Fibroblast of skin of right biceps (primary cell): ENCODE measurements at regions not wholly inside any gene's neighbourhood (a gene's known extent, or its start where the extent isn't known, plus 50 kb on each side); places are given as distances from the start of the nearest gene placed in this dataset.

Experiments
- DNase-seq: peaks from one replicate; pipeline ENCODE4 v3.0.0-alpha.2; 2013

DNA sequence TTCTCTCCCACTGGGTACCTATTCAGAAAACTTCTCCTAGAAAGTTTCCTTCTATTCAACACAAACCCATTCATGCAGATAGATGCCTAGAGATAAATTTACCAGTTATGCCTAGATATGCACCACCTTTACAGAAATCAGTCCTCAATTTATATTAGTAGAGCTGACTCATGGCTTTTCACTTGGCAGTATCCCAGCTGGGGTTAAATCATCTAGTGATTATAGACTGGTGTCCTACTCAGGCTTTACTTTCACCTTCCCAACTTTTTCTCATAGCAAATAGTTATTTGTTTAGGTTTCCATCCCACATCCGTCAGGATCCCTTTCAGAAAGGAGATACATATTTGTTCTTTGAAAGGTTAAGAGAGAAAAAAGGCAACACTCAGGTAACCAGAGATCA lies 124.5 kb downstream of the AQP4 start:
- DNase-seq = no peak

DNA sequence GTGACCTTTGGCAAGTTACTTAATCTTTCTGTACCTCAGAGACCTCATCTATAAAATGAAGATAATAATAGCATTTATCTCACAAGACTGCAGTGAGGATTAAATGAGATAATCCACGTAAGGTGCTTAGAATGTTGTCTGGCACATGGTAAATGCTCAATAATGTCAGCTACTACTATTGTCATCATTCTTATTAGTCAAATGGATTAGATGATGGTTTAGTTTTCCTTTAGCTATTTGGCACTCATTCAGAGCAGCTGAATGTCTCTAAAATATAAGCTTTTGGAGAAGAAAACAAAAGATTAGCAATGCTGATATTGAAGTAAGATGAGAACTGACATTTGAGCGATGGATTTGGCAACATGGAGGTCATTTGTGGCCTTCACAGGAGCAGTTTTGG lies 125.1 kb downstream of the AQP4 start:
- DNase-seq = no peak

DNA sequence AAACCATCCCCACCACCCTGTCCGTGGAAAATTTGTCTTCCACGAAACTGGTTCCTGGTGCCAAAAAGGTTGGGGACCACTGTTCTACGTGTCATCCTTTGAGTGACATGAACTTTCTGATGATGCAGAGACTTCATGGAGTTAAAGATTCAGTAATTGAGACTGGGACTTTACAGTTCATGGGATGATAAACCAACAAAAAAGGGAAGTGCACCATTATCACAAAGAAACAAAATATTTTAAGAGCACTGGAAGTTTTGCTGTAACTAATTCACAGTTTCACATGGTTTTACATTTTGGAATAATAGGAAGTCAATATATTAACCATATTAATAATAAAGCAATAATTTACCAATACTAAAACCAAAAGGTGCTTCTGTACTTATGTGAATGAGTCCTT lies 126.8 kb downstream of the AQP4 start:
- no peak for DNase-seq

DNA sequence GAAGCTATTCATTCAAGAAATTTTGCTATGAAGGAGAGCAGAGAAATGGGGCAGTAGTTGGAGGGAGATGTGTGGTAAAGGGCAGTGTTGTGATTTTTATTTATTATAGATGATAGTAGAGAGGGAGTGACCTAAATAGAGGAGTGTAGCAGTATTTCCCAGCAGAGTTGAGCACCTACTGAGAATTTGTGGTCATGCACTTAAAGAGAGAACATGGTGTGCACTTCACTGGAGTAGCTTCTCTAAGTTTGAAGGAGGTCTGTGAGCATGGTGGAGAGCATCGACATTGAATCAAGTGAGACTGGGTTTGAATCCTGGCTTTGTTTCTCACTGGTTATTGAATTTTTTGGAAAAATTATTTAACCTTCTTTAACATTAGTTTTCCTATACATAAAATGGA lies 129.2 kb downstream of the AQP4 start:
- no peak for DNase-seq

DNA sequence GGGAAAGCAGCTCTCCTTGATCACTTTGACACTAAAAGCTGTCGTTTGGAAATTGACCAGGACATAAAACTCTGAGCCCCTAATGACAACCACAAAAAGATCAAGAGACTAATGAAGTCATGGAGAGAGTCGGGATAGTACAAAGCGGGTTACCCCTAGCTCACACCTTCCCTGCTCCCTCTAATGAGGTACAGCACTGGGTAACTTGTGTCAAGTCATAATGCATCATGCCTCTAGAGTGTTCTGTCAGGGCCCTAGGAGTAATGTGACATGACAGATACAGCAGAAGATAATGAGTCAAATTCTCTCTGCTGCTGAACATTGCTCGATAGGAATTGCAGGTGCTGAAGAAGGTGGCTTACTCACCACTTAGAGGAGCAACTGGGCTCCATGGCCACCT lies 130.7 kb downstream of the AQP4 start:
- DNase-seq = no peak

DNA sequence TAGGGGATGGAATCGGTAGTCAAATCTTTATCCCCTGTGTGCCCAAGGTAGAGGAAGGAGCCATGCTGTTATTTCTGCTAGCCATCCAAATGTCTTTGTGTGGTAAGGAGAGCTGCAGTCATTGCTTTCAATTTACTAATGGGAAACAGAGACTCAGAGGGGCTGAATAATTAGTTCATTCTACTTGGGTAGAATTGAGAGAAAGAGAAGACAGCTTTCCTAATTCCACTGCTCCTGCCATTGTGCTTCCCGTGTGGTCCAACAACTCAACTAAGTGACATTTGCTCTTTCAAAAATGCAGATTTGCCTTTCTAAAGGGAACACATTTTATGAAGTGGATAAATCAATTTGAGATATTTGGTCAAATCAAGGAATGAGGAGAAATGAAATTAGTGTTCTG lies 136.1 kb downstream of the AQP4 start:
- DNase-seq = no peak

DNA sequence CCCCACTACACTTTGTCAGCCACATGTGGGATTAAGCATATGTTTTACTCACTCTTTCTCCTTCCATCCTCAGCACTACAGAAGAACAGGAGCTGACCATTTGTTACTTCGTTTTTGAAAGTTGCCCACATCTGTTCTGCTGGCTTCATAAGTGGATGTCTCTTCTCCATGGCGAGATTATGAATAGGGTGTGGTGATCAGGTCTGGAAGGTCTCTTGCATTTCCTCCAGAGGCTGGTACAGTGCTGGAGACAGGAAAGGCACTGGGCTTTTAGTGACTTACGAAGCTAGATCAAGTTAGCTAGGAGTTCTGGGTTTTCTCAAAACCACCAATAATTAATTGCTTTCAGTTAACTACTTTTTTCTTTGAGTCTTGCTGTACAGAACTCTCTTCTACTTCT lies 136.5 kb downstream of the AQP4 start:
- no peak for DNase-seq

DNA sequence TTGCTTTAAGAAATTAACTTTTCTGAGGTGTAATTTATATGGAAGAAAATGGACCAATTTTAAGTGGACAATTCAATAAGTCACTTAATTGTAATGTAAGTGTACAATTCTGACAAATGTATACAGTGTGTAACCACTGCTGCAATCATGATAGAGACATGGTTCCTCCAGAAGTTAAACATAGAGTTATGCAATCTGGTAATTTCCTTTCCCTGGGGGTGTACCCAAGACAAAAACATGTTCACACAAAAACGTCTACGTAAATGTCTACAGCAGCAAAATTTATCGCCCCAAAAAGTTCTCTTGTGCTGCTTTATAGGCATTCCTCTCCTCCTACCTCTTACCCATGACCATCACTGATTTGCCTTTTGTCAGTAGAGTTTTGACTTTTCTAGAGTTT lies 141.5 kb downstream of the AQP4 start:
- no peak for DNase-seq

DNA sequence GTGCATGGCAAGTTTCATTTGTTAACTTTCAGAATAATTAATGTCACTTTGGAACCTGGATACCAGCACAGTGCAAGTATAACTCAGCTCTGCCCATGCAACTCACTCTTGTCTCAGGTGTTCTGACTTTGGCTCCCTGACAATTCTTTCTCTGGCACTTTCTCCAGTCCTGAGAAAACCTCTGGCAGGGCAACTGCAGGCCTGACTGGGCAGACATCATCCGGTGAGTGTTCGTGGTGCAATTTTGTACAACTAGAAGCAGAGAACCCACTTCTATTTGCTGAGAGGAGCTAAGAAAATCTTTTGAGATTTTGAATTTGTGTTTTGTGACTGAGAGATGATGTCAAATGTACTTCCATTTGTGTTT lies 143.0 kb downstream of the AQP4 start:
- DNase-seq = no peak

DNA sequence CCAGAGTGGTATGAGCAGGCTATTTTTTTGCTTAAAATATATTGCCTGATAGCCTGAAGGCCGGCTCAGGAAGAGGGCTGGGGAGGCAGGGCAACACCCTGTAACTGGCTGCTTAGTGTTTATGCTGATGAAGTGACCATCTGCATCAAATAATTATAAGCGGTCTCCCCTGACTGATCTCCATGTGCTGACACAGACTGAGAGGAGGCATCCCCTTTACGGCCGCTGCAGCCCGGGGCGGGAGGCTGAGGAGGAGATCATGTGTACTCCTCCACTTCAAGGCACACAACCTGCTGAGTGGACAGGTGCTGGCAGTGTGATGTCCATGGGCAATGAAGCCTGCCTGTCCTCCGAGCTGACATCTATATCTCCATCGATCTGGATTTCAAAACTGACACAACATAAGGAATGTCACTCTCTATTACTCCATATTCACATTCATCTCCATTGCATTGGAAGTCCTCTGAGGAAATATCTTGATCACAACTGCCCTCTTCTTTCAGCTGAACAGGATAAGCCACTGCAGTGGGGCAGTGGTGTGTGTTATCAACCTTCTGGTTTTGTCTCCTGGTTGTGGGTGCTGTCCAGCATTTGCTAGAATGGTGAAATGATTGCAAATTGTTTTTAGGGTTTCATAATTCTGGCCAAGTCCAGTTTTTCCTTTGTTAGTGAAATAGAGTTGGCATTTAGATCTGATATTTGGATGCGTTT lies 143.5 kb downstream of the AQP4 start:
- no peak for DNase-seq

DNA sequence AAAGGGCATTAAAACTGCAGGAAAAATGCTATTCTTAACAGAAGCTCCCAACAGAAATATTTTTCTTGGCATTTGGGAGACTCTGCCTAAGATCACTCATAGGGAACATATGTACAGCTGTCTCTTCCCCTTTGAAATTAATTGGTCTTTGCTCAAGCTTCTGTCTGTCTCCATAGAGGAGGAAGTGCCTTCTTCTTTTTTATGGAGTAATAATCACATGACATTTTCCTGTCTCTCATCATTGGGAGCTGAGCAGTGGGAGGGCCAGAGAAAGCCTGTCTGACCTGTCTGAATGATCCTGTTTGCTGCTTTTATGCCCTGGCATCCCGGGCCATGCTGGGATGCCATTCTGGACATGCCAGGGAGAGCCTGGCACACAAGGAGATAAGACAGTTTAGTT lies 145.6 kb downstream of the AQP4 start:
- no peak for DNase-seq

DNA sequence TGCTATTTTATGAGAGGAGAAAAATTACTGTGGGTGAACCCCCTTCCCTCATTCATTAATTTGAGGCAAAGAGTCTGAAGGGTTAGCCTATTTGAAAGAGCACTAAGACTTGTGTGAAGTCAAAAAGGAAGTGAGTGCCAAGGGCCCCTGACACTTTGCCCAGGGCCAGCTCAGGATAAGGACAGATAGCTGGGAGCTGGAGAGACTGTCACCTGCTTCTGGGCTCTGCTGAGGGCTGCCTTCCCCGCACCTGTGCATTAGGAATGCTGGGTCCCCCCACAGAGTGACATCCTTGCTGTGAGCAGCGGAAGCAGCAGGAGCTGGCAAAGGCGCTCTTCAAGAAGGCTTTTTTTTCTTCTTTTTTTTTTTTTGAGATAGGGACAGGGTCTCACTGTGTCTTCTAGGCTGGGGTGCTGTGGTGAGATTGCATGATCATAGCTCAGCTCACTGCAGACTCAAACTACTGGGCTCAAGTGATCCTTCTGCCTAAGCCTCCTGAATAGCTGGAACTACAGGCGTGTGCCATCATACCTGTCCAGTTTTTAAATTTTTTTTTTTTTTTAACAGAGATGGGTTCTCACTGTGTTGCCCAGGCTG lies 148.3 kb downstream of the AQP4 start:
- no peak for DNase-seq

DNA sequence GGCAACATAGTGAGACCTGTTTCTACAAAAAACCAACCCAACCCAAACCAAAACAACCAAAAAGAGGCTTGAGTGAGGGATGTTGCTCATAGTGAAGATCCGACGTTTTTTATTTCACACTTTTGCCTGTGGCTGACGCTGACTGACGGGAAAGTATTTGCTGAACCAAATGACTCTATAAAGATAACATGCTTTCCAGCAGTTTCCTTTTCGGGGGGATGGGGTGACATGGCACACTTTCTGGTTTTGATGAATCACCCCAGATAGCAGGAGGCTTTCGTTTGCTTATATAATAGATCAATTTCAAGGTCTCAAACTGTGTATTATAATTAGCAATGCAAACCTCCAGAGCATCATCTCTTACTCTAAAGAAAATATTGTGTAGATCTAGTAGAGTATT lies 150.8 kb downstream of the AQP4 start:
- DNase-seq = no peak

DNA sequence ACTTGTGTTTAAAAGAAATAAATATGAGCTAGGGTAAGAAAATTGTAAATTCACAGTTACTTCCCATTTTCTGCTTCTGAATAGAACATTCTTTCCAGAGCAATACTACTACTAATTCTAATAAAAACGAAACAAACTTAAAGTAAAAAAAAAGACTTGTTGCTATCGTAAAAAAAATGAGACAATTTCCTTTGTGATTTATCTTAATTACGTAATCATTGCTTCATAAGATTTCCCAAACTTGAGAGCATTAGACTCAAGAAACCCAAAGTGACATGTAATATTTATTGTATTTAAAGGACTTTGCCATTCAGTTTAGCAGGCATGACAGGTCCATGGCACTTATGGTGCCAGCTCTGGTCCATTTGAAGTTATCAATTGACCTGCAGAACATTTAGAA lies 153.8 kb downstream of the AQP4 start:
- no peak for DNase-seq

DNA sequence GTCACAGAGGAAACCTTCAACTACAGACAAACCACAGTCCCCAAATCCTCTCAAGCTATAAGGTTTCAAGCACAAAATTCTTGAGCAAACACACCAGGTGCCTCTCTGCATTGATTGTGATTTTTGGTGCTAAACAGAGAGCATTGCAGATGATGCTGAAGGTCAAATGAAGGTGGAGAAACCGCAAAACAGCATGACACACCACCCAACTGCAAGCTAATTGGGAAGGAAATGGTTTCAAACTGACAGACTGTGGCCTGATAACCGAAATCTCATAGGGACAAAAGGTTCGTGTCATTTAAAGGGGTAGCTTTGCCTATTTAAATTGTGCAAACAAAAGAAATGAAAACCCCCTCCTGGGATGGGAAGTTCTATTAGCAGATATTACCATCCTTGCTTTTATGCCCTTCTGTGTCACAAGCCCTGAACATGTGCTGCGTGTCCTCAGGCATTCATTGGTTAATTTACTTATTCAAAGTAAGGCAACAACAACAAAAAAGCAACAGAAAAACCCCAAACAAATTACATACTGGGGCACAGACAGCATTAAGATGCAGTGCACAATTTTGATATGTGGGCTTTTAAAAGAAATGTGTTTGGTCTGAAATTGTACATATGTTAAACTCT lies 154.9 kb downstream of the AQP4 start:
- DNase-seq = no peak

DNA sequence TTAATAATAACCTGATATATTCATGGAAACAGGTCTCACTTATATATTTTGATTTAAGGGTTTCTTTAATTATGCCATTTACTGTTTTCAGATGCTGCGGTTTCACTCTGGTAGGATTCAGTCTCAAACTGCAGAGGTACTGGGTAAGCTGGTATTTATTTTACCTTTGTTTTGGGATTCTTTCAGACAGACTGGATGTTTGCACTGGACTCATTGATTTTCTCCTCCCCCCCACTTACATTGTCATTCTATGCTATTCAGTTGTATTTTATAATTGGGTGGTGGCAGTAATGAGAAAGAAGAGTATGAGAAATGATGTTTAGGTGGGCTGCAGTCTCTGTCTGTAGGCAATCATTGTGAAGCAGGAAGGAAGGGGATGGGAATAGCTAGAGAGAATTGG lies 155.6 kb downstream of the AQP4 start:
- no peak for DNase-seq

DNA sequence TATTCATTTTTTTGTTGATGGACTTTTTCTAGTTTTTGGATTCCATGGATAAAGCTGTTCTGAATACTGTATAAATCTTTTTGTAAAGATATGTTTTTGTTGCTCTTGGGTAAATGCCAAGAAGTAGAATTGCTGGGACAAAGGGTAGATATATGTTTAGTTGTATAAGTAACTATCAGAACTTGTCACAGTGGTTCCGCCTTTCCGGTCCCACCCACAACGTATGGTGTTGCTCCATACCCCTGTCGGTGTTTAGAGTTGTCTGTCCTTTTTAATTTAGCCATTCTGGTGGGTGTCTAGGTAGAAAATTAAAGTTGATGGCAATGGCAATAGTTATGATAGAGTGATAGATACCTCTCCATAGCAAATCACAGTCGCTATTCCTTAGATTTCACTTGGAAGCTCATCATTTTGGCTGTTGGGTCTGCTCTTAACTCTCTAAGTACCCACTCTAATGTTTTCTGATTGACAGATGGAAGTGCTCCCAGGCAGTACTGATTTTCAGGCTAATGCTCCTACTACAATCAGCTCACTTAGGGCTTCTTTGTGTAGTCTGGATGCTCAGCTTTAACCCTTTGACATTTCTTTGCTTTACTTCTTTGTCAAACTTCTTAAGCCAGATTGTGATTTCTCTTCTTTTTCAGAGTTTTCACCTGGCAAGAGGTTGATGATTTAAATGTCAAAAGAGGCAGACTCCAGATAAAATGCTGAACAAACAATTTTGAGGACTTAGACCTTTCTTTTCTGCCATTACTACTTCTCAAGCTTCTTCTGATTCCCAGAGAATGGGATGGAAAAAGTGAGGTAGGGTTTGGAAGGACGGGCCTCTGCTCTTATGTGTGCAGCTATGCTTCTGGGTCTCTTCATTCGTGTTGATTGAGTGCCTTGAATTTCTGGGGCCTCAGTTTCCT lies 156.4 kb downstream of the AQP4 start:
- DNase-seq = no peak

DNA sequence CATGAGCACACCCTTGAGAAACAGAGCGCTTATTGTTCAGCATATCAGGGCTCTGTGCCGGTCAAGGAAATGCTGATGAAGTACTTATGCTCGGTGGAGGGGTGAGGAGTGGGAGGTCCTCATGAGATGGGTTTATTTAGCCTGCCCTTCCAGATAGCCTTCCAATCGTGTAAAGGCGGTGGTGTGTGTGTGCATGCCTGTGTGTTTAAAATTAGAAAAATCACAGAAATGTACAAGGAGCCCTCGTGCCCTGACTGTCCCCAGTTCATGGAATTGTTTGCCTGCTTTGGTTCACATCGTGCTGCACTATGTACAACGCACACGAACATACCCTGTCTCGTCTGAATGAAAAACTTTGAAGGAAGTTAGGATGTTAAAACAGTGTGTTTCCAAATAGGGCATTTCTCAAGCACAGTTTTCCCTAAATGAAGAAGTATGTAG lies 158.6 kb downstream of the AQP4 start:
- DNase-seq = no peak

DNA sequence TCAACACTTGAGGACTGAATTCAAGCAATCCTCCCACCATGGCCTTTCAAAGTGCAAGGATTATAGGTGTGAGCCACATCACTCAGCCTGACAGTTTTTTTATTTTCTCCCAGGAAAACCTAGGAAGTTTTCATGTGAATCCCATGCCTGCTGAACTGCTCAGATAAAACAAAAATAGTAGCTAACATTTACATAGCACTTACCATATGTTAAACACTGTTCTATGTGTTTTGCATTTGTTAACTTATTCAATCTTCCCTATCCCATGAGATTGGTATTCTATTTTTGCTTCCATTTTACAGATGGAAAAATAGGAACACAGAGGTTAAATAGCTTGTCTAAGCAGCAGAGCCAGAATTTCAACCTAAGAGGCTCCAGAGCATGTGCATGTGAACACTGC lies 157.4 kb upstream of the KCTD1 start:
- no peak for DNase-seq

DNA sequence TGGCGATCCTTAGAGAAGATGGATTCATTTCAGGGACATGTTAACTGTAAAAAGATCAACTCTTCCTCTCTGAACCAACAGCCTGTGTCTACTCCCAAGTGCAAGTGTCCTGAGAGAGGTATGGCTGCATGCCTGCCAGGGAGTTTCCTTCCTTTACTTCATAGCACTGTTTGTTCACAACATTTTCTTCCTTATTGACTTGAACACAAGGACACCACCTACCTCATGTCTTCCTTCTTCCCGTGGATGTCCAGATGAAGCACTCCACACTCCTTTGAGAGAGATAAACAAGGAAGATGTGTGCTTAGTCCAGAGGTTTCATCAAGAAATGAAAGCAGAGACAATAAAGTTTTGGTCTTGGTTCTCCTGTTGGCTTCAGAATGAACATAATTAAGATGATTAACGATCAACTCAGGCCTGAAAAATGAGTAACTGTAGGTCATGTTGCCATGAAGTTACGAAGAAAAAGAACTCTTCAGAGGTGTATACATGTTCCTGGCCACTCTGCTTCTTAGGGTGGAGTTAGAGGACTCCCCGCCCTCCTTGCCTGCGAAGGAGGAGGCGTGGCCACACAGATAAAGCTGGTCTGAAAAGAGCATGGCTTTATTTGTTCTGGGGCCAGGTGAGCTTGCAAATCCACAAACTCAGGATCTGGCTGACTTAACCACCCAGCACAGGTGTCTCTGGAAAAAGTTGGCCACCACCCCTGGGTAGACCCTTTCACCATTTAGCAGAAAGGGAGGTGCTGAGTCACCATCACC lies 155.0 kb upstream of the KCTD1 start:
- DNase-seq = no peak

DNA sequence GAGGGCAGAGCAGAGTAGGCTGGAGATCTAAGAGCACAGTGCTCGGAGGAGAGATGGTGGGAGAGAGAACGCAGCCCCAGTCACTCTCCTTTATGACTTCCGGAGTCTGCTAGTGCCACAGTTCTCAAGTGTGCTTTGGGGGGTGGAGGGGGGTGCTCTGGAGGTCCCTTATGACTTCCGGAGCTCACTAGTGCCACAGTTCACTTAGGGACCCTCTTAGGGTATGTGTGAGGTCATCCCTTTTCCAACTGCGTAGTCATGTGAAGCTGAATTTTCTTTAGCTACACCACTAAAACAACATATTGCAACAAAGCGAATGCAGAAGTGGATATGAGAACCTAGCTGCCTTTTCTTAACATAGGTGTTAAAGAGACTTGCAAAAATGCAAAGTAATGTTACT lies 153.7 kb upstream of the KCTD1 start:
- no peak for DNase-seq

DNA sequence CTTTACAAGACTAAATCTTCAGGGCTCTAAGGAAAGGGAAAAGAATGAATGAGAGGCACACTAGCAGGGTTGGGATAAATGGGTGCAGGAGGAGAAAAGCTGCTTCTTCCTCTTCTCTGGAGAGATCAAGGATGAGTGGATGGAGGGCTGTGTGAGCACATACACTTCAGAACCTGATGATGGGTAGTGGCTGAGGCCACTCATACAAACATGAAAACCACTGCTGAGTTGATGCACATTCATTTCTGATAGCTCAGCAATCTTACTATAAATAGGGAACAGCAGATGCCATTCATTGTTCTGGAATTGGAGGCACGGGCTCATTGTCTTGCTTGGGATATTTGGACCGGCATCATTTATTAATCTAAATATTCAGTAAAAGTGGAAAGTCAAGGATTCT lies 152.4 kb upstream of the KCTD1 start:
- no peak for DNase-seq

DNA sequence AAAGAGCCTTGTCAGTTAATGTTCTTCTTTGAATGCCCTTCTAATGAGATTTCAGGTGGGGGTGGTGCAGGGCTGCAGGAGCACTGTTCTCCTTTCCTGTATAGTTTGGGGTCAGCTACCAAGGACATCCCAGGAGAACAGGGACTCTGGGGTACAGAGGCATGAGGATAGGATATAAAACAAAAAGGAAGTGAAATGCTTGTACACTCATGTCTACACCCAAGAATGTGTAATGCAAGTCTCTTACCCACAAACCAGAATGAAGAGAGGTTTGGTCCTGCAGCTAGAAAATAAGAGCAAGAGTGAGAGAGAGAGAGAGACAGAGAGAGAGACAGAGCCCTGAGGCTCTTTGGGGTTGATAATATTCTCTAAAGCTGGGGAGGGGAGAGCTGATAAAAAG lies 151.8 kb upstream of the KCTD1 start:
- no peak for DNase-seq
